C1 segment of cervical spinal cord (tissue), 14 donors: ENCODE measurements at regions not wholly inside any gene's neighbourhood (a gene's known extent, or its start where the extent isn't known, plus 50 kb on each side); places are given as distances from the start of the nearest gene placed in this dataset.
"Not testable (repeated sequence)": the region's sequence is repeated elsewhere in the genome, so short reads cannot be mapped to it uniquely, and the experiment has no call there.

ENCODE experiments used
- DNase-seq, 14 donors: peaks; one replicate each; lab custom pipeline; 2025; lab: John Stamatoyannopoulos, UW

GRCh38 chr10:44564790-44565189 is 179.9 kb upstream of the CXCL12 start:
- DNase-seq: no peak

- DNase-seq: no peak
These were observed 181.9 kb upstream of the CXCL12 start for GRCh38 chr10:44566786-44567185.

DNA sequence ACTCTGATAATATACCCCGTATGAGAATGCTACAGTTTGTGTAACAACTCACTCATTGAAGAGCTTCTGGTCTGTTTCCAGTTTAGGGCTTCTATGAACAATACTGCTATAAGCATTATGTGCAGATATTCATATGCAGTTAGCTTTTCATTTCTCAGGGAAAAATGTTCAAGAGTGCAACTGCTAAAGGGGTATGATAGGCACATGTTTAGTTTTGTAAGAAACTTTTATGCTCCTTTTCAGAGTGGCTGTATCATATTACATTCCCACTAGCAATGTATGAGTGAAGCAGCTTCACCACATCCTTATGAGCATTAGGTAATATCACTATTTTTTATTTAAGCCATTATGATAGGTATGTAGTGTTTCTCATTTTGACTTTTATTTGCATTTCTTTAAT is 182.6 kb upstream of the CXCL12 start:
- no peak for DNase-seq

GRCh38 chr10:44569193-44570091 is 184.5 kb upstream of the CXCL12 start:
- peak in 1 of 14 donors; percentile 24 for DNase-seq

- no peak for DNase-seq
These were observed 186.8 kb upstream of the CXCL12 start for GRCh38 chr10:44571701-44572100.

DNA sequence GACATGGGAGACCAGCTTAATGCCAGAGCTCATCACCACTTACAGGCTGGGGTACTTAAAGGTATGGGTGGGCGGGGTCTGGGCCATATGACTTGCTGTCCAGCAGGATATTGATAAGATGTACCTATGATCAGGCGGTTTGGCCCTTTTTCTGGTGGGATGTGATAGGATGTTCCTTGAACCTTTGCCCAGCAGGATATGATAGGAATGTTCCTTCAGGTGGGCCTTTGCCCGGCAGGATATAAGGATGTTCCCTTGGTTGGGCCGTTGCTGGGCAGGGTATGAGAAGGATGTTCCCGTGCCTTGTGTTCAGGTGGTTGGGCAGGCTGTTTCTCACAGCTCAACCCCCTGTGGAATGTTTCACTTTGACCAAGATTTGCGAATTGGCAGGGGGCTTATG is 187.2 kb upstream of the CXCL12 start:
- no peak for DNase-seq

GRCh38 chr10:44573821-44574220 is 188.9 kb upstream of the CXCL12 start:
- DNase-seq: no peak

DNA sequence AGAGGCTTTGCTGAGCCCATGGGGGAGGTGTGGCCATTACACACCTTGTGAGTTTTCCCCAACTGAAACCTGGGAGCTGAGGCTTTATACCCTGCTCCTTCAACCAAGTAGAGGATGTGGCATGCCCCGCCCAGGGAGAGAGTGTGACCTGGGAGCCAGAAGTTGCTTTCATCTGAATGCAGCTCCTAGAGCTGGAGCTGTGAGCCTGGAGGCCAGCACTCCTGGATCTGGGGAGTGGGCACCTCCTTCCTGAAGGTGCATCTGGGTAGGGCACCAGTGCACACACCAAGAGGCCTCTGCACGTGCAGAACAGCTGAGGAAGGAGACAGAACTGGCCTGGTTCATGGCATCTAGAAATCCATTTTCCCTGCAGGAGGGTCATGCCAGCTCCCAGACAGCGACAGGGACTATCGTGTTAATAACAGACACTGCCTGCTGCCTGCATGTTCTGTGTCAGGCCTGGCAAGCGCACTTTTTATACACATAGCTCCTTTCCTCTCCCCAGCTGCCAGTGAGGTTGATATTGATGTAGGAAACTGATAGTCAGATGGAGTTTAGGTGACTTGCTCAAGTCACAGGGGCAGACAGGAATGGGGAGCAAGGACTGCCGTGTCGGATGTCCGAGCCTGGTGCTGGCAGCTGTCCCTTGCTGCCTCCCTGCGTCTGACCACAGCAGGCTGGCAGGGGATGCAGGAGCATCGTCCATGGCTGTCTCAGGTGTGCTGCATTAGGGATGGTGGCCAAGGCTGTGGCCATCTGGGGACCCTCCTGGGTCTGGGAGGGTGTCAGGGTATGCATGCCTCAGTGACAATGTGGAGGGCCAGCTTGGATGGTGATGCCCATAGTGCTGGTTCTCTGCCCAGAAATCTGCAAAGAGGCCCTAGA is 189.9 kb upstream of the CXCL12 start:
- no peak for DNase-seq

GRCh38 chr10:44575601-44576380 is 190.9 kb upstream of the CXCL12 start:
- DNase-seq: no peak

- DNase-seq: no peak
These were observed 191.8 kb upstream of the CXCL12 start for GRCh38 chr10:44576702-44577191.

GRCh38 chr10:44577533-44577932 is 192.6 kb upstream of the CXCL12 start:
- DNase-seq: no peak

DNA sequence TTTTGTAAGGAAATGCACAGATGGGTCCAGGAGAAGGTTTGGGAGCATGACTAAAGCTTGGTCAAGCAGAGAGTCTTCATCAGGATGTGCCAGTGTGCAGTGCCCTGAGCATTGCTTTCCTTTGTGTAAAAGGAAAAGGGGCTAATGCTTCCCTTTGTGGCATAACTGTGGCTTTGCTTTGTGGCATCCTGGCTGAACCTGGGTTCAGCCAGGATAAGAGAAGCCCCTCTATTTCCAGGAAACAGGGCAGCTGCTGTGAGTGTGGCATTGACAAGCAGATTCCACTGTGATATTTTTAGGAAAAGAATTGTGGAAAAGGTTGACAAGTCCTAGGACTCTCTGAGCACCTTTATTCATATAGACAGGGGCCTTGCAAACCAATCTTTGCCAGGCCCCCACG is 193.4 kb upstream of the CXCL12 start:
- DNase-seq: no peak

DNA sequence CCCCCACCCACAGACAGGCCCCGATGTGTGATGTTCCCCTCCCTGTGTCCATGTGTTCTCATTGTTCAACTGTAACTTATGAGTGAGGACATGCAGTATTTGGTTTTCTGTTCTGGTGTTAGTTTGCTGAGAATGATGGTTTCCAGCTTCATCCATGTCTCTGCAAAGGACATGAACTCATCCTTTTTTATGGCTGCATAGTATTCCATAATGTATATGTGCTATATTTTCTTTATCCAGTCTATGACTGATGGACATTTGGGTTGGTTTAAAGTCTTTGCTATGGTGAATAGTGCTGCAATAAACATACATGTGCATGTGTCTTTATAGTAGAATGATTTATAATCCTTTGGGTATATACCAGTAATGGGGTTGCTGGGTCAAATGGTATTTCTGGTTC is 194.1 kb upstream of the CXCL12 start:
- DNase-seq: not testable (repeated sequence)

DNA sequence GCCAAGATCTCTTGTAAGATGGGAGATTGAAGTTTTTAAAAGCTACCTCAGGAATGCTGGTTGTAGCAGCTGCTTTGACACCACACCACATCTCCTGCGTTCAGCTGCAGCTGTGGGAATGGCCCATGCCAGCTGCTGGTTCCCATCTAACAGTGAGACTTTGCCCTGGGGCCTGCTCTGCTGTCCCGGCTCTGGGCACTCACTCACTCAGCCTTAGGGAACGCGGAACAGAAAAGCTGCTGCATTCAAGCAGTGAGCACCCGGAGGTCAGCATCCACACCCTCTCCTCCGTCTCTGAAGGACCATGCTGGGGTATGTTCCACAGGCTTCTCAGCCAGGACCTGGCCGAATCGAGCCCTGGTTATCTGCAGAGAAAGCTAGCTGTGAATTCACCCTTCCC is 197.1 kb upstream of the CXCL12 start:
- DNase-seq: no peak

GRCh38 chr10:44587488-44588318 is 202.8 kb upstream of the CXCL12 start:
- no peak for DNase-seq

DNA sequence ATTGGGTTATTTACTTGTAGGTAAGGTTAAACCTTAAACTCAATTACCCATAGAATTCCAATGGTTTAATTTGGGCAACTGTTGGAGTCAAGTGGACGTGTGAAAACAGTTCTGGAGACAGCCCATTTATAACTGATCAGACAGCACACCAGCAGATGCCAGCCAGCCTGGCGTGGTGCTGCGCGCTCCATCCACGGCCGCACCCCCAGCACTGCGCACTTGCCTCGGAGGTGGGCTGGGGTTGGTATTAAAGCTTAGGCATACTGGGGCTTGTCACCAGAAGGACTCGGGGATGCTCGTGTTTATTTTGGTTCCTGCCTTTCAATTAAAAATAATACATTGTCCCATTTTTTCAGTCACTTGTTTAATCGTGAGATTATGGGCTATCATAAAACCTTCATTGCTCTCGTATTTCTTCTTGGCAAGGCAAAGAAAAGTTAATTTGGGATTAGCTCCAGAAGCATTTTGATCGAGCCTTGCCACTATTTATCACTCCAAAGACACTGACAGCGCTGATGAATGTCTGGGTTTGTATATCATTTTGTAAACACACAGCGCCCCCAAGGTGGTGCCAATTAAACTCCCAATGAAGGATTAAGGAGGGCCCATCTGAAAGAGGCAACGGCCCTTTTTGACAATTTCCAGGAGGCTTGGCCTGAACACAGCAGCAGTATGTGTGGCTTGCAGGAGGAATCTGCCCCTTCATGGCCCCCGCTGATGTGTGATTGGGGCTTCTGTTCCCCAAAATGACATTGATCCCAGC is 204.5 kb upstream of the CXCL12 start:
- no peak for DNase-seq

DNA sequence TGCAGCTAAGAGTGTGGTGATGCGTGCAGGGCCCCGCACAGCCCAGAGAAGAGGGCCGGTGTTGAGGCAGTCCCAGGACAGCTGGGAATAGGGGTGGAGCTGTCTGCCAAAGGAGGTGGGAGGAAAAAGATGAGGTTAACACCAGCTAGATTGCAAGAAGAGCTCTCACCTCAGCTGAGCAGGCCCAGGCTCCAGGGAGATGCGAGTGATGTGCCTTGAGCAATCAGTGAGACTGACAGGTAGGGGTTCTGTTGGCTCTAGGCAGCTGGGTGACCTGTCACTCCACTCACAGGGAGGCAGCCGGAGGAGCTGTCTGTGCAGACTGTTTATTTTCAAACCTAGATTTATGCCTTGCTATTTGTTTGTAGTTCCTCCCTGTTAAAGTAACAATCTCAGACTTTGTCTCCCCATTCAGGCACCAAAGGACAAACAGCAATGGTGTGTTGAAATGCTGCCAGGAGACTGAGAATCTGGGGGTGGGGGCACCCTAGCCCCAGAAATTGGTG is 205.1 kb upstream of the CXCL12 start:
- DNase-seq: no peak

- no peak for DNase-seq
These were observed 207.0 kb upstream of the CXCL12 start for GRCh38 chr10:44591911-44592310.

GRCh38 chr10:44593952-44594351 is 209.1 kb upstream of the CXCL12 start:
- no peak for DNase-seq

GRCh38 chr10:44607116-44607515 is 222.2 kb upstream of the CXCL12 start:
- DNase-seq: no peak
